GM21526 (cell line): ENCODE measurements at regions not wholly inside any gene's neighbourhood (a gene's known extent, or its start where the extent isn't known, plus 50 kb on each side); places are given as distances from the start of the nearest gene placed in this dataset.
"Not testable (repeated sequence)": the region's sequence is repeated elsewhere in the genome, so short reads cannot be mapped to it uniquely, and the experiment has no call there.

Experiments
- ATAC-seq: cut with Tn5 transposase; IDR thresholded peaks from one replicate; pipeline ENCODE4 v1.9.1; 2021; ENCODE audit warnings: moderate library complexity; ENCODE audit not compliant: unreplicated experiment, low FRiP score

- no peak for ATAC-seq
Measured at GRCh38 chr10:63901881-63902280, 380.7 kb downstream of the REEP3 start.

GRCh38 chr10:63910806-63911205 is 389.6 kb downstream of the REEP3 start:
- no peak for ATAC-seq

GRCh38 chr10:63915240-63915639 is 394.0 kb downstream of the REEP3 start:
- ATAC-seq: no peak

GRCh38 chr10:63917363-63917762 is 396.2 kb downstream of the REEP3 start:
- ATAC-seq: no peak

GRCh38 chr10:63919575-63920279 is 398.5 kb downstream of the REEP3 start:
- no peak for ATAC-seq

GRCh38 chr10:63920926-63921325 is 399.7 kb downstream of the REEP3 start:
- ATAC-seq: no peak

GRCh38 chr10:63921908-63922467 is 400.8 kb downstream of the REEP3 start:
- ATAC-seq: no peak

GRCh38 chr10:63922468-63923284 is 401.5 kb downstream of the REEP3 start:
- ATAC-seq: no peak

GRCh38 chr10:63929831-63930467 is 408.7 kb downstream of the REEP3 start:
- ATAC-seq: no peak

GRCh38 chr10:63930584-63930983 is 409.4 kb downstream of the REEP3 start:
- ATAC-seq: no peak

GRCh38 chr10:63935705-63936104 is 414.5 kb downstream of the REEP3 start:
- ATAC-seq: no peak

- no peak for ATAC-seq
Measured at GRCh38 chr10:63940277-63940922, 419.2 kb downstream of the REEP3 start.

- no peak for ATAC-seq
Measured at GRCh38 chr10:63964406-63964805, 443.2 kb downstream of the REEP3 start.

GRCh38 chr10:63965846-63966245 is 444.6 kb downstream of the REEP3 start:
- ATAC-seq: no peak

GRCh38 chr10:63972949-63973827 is 452.0 kb downstream of the REEP3 start:
- ATAC-seq: no peak

- ATAC-seq: peak; percentile 97
Measured at GRCh38 chr10:63976538-63976937, 455.3 kb downstream of the REEP3 start.

- peak; percentile 55 for ATAC-seq
Measured at GRCh38 chr10:63977329-63977923, 456.2 kb downstream of the REEP3 start.

- not testable (repeated sequence) for ATAC-seq
Measured at GRCh38 chr10:63980870-63981269, 459.7 kb downstream of the REEP3 start.

- not testable (repeated sequence) for ATAC-seq
Measured at GRCh38 chr10:63984061-63984460, 462.9 kb downstream of the REEP3 start.
